Kidney (tissue), 13 donors: ENCODE measurements at regions not wholly inside any gene's neighbourhood (a gene's known extent, or its start where the extent isn't known, plus 50 kb on each side); places are given as distances from the start of the nearest gene placed in this dataset.

Experiments used
- DNase-seq, 5 donors: peaks; one replicate each; pipeline ENCODE4 v3.0.0-alpha.2; 2013 to 2020
- FAIRE-seq: peaks from 2 replicates; lab custom pipeline; 2012; peaks lifted over from hg19 to GRCh38; lab: Jason Lieb, UNC
- H3K27ac ChIP-seq, 2 donors: one replicate each; pipeline ENCODE4 v1.7.0; 2013; ENCODE audit warnings: low read depth in 2 of 2, low read length in 2 of 2, inconsistent platforms in 1 of 2
- H3K27me3 ChIP-seq: one replicate; pipeline ENCODE4 v1.7.1; 2013; ENCODE audit warnings: low read length, inconsistent platforms; ENCODE audit not compliant: control insufficient read depth, insufficient read depth
- H3K36me3 ChIP-seq, 3 donors: one replicate each; pipeline versions ENCODE4 v1.7.0 to v1.7.1; 2013; ENCODE audit warnings: low read length in 3 of 3, control low read depth in 1 of 3, inconsistent platforms in 1 of 3; ENCODE audit not compliant: insufficient read depth in 3 of 3, control insufficient read depth in 2 of 3
- H3K4me1 ChIP-seq, 3 donors: one replicate each; pipeline versions ENCODE4 v1.7.0 to v1.7.1; 2013; ENCODE audit warnings: low read length in 3 of 3, inconsistent platforms in 1 of 3, low read depth in 1 of 3; ENCODE audit not compliant: control insufficient read depth in 2 of 3, insufficient read depth in 2 of 3
- H3K4me3 ChIP-seq, 3 donors: one replicate each; pipeline versions ENCODE4 v1.7.0 to v1.8.1; 2013; ENCODE audit warnings: low read length in 3 of 3, control low read depth in 1 of 3, inconsistent platforms in 1 of 3
- H3K9ac ChIP-seq, 3 donors: one replicate each; pipeline versions ENCODE4 v1.7.0 to v1.7.1; 2013; ENCODE audit warnings: low read length in 3 of 3, control low read depth in 1 of 3, inconsistent platforms in 1 of 3
- H3K9me3 ChIP-seq, 3 donors: one replicate each; pipeline versions ENCODE4 v1.7.0 to v1.7.1; 2013; ENCODE audit warnings: low read length in 3 of 3, control low read depth in 1 of 3, inconsistent platforms in 1 of 3; ENCODE audit not compliant: control insufficient read depth in 2 of 3, insufficient read depth in 1 of 3
- intact Hi-C: fragments of 100-400 bp; cut with DNase I; formaldehyde crosslinking; loops from one replicate; pipeline ENCODE4 v1.11.1; 2022
- TF ChIP-seq, protein P1 (sequence below): IDR thresholded peaks from 3 replicates; pipeline ENCODE4 v1.5.1; 2012; ENCODE audit warnings: mild to moderate bottlenecking, moderate library complexity, borderline replicate concordance; ENCODE audit not compliant: insufficient read depth; ENCODE audit errors: extremely low read depth
- donor health status: control.
- donor health status: control.
- donor health status: control.
- donor health status: control.
- donor health status: control.
- donor health status: DM: yes; HTN: yes; CAD: no.
- donor health status: Normal renal cell carcinoma (clear cell type).

DNA sequence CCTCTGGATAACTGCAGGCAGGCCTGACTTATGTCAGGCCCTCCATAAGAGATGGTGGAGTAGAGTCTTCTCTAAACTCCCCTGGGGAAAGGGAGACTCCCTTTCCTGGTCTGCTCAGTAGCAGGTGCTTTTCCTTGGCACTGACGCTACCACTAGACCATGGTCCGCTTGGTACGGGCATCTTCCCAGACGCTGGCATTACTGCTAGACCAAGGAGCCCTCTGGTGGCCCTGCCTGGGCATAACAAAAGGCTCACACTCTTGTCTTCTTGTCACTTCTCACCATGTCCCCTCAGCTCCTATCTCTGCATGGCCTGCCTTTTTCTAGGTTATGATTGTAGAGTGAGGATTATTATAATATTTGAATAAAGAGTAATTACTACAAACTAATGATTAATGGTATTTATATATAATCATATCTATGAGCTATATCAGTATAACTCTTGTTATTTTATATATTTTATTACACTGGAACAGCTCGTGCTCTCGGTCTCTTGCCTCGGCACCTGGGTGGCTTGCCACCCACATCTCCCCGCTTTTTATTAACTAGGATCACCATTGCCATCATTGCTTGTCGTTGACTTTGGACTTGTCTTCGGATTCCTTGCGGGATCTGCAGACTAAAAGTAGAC lies 59.8 kb upstream of the ARL4D start:
- Histone ChIP-seq H3K4me1 (peaks cover 0 to under 1% (median 0%) of the 10 kb centered on the region in 3 donors), H3K4me3 (no peak overlapping the region), H3K9ac (no peak overlapping the region), H3K27me3 (peaks cover 4% of the 10 kb centered on the region), H3K27ac (no peak overlapping the region), H3K36me3 (no peaks in the 10 kb centered on the region), H3K9me3 (no peaks in the 10 kb centered on the region)
- DNase-seq: peak; percentile 78 to 87 (median 86)
- intact Hi-C loops: no loop called here
- no peak for FAIRE-seq
- TF ChIP-seq, protein P1, sequence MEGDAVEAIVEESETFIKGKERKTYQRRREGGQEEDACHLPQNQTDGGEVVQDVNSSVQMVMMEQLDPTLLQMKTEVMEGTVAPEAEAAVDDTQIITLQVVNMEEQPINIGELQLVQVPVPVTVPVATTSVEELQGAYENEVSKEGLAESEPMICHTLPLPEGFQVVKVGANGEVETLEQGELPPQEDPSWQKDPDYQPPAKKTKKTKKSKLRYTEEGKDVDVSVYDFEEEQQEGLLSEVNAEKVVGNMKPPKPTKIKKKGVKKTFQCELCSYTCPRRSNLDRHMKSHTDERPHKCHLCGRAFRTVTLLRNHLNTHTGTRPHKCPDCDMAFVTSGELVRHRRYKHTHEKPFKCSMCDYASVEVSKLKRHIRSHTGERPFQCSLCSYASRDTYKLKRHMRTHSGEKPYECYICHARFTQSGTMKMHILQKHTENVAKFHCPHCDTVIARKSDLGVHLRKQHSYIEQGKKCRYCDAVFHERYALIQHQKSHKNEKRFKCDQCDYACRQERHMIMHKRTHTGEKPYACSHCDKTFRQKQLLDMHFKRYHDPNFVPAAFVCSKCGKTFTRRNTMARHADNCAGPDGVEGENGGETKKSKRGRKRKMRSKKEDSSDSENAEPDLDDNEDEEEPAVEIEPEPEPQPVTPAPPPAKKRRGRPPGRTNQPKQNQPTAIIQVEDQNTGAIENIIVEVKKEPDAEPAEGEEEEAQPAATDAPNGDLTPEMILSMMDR: peak; percentile 69

DNA sequence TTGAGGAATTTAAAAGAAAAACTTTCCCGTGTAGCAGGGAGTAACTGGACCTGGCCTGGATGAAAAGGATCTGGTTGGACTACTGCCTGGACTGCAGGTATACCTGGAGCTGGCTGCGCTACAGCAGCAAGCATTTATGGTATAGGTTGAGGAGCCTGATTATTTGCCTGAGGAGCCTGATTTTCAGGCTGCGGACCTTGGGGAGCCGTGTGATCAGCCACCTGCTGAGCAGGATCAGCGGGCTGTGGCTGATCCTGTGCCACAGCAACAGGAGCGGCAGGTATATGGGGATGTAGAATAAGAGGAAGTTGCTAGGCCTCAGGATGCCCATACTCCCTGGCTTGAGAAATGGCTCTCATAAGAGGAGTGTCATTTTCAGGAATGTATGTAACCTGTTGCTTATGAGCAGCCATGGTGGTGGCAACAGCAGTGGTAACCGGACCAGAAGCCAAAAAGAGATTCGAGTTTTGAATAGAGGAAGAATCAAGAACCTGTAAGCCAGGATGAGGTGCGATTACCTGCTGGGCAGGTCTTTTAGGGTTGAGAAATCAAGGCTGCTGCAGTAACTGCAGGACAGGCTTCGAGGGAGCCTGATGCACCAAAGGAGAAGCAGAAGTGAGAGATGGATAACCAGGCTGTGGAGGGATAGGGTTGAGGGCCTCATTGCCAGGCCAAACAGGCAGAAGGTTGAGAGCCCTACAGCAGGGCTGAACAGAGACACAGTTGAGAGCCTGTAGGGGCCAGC lies 60.9 kb upstream of the ARL4D start:
- no peak for FAIRE-seq

DNA sequence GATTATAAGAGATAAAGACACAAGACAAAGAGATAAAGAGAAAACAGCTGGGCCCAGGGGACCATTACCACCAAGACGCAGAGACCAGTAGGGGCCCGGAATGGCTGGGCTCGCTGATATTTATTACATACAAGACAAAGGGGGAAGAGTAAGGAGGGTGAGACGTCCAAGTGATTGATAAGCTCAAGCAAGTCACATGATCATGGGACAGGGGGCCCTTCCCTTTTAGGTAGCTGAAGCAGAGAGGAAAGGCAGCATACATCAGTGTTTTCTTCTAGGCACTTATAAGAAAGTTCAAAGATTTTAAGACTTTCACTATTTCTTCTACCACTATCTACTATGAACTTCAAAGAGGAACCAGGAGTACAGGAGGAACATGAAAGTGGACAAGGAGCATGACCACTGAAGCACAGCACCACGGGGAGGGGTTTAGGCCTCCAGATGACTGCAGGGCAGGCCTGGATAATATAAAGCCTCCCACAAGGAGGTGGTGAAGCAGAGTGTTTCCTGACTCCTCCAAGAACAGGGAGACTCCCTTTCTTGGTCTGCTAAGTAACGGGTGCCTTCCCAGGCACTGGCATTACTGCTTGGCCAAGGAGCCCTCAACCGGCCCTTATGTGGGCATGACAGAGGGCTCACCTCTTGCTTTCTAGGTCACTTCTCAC lies 63.9 kb upstream of the ARL4D start:
- intact Hi-C loops: no loop called here
- TF ChIP-seq, protein P1: no peak
- Histone ChIP-seq H3K9me3 (no peaks in the 10 kb centered on the region), H3K4me1 (peaks cover 0 to 4% (median 0%) of the 10 kb centered on the region in 3 donors), H3K9ac (no peak overlapping the region), H3K27ac (no peak overlapping the region), H3K27me3 (no peaks in the 10 kb centered on the region), H3K36me3 (no peaks in the 10 kb centered on the region), H3K4me3 (no peak overlapping the region)
- DNase-seq (peak in 4 of 5 donors; percentile 49 to 66 (median 62)), FAIRE-seq (no peak)

More for the DNA sequence above, 60.9 kb upstream of the ARL4D start:
- Histone ChIP-seq H3K9me3 (no peaks in the 10 kb centered on the region), H3K27ac (no peak overlapping the region), H3K4me3 (no peak overlapping the region), H3K4me1 (peaks cover 0 to 4% (median 0%) of the 10 kb centered on the region in 3 donors), H3K36me3 (no peaks in the 10 kb centered on the region), H3K9ac (no peak overlapping the region), H3K27me3 (peaks cover 4% of the 10 kb centered on the region)
- TF ChIP-seq, protein P1: no peak
- no peak for DNase-seq
- intact Hi-C loops: no loop called here
